ENCODE measurements at regions not wholly inside any gene's neighbourhood (a gene's known extent, or its start where the extent isn't known, plus 50 kb on each side); places are given as distances from the start of the nearest gene placed in this dataset.

DNA sequence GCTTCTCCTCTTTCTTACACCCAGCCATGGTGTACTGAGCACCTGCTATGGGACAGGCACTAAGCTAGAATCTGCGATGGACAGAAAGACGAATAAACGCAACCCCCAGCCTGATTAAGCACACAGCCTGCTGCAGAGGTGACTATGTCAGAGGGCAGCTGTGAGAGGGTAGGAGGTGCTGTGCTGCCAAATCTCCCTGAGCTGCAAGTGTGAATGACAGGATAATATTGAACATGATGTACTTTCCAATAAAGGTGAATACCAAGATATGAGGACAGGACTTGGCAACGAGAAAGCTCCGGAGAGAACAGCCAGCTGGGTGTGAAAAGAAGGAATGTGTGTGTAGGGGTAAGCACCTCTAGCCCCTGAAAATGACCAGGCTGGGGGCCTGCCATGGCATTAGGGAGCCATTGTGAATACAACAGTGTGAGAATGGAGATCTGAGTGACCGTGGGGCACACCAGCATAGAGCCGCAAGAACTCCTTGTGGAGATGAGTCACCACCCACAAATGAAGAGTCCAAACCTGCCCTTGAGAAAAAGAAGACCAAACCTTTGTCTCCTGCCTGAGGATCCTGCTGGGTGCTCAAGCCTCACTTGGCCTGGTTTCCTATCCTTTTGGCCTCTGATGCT, 83.0 kb upstream of the ATF3 start:
- no peak for DNase-seq

DNA sequence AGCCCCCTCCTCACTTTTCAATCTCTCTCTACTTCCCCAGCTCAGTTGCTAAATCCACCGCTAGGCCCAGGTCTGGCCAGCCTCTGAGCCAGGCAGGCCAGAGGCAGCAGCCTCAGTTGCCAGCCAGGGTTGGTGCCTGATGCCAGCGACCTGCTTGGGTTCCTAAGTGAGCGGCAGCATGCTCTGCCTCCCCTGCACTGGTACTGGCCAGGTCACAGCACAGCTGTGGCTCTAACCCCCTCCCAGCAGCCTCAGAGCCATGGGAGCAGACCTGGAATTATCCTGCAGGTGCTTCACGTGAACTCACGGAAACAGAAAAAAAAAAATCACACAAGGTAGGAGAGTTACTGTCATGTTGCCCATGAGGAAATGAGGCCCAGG, 82.5 kb upstream of the ATF3 start:
- no peak for DNase-seq

DNA sequence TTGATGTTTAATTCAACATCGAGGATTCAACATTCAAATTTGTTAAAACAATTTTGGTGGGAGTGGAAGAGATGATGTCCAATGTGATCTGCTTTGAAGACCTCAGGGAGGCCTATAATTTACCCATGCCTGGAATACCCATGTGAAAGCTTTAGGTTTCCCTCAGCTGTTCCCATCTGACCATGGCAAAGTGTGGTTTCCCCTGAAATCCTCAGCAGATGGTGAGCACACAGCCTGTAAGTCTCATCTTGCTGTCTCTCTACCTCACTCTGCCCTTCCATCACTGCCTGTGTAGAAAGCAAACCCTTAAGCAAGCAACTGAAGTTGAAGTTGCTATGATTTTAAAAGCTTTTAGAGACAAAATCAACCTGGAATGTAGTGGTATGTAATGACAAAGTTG, 80.1 kb upstream of the ATF3 start:
- no peak for DNase-seq

DNA sequence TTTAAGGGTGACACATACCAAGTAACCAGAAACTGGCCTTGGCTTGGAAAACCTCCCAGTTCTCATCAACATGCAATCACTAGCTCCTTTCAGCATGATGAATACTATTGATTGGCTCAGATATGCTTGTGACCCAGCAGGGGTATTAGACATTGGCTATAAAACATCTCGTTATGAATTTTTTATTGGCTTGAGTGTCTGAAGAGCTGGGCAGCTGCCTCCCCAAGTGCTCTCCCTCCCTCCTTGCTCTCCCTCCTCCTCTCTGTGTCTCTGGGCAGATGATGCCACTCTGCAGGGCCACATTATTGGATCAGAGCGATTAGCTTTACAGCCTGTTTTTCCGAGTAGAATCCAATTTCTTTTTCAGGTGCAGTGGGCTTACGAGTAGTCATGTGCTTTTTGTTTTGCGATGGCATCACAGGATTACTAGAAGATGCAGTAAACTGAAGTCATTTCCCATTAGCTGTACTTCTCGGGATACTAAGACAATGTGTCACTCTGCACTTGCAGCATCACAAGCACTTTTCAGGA, 79.3 kb upstream of the ATF3 start:
- peak in 9 of 56 donors; percentile 8 to 47 (median 20) for DNase-seq

DNA sequence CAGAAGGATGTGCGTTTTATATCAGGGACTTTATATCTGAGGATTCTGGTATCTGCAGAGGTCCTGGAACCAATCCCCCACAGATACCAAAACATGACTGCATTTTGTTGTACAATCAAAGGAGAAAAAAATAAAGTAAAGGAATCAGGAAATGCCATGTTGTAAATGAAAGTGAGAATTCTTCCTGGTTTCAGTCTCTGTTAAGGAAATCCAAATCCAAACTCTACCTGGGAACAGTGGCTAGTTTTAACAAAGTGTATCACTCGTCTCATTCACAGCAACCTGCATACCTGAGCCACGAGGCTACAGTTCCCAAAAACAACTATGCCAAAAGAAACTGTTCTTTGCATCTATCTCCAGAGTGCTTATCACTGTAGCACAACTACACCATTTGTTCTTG, 77.3 kb upstream of the ATF3 start:
- DNase-seq = no peak

DNA sequence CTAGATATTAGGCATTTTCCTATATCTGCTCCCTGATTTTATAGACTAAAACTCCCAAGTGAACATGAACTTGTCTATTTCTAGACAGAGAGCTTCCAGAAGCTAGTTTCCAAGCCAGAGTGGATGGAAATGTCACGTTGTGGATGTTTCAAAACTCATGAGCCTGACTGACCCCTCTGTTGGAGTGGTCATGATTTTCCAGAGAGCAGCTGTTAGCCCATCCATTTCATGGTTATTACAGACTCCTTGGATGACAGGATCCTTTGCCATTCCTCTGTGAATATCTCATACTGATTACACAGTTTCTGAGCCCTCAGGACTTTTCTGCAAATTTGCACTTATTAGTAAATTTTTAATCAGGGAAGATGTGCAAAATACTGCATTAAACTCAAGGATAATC, 76.8 kb upstream of the ATF3 start:
- DNase-seq = no peak

DNA sequence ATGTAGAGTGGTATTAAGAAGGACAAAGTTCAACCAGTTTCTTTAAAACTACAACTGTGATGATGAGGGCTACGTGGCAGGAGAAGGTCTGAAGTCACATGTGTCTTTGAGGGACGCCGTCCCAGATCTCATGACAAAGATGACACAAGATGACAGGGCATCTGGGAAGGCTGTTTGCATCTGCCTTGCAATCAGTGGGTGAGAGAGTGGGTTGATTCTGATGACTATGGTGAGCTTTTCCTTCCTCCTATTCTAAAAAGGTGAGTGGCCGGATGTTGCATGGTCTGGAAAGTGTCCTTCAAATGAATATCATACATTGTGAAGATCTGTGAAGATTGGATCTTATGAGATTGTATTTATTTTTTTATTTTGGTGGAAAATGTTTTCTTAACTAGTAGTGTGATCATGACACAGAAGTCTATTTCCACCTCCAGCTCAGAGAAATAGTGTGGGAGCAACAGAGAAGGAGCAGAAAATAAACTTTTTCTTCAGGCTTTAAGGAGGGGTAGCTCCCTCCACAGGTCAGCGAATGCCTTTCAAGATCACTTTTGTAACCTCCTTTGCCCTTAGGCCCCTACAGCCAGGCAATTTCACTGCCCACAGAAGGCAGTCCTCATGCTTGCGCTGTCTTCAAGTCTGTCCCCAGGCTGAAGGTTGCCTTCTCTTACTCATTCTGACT, 76.0 kb upstream of the ATF3 start:
- DNase-seq = no peak

DNA sequence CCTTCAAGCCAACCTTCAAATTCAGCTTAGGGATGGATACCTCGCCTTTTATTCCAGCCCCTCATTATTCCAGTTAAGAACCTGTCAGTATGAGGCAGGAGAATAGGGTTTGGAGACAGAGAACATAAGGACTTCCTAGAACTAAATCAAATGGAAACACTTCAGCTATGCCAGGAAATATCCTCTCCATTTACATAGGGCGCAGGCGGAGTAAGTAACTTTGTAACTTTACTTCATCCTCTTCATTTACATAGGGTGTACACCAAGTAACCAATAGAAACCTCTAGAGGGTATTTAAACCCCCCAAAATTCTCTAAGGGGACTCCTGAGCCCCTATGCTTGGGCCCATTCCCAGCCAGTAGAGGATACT, 75.4 kb upstream of the ATF3 start:
- no peak for DNase-seq

DNA sequence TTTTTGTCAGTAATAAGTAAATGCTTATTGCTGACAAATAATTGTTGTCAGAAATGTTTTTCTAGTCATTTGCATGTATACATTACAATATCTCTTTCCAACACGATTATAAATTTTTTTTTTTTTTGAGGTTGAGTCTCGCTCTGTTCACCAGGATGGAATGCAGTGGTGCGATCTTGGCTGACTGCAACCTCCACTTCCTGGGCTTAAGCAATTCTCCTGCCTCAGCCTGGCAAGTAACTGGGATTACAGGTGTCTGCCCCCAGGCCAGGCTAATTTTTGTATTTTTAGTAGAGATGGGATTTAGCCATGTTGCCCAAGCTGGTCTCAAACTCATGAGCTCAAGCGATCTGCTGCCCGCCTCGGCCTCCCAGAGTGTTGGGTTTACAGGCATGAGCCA, 72.0 kb upstream of the ATF3 start:
- DNase-seq = no peak

DNA sequence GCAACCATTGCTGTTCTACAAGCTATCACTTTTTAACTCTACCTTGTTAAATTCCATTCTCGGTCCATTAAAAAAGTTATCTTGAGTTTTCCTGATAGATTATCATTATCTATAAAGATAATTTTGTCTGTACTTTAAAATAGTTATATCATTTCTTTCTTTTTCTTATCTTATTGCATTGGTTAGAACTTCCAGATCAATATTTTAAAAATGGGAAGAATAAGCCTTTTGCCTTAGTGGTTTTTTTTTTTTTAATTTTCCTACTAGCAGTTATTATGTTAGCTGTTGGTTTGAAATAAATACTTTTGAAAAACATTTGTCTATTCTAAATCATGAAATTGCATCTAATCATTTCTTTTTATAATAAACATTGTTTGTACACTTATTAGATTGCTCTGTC, 71.0 kb upstream of the ATF3 start:
- DNase-seq = no peak

DNA sequence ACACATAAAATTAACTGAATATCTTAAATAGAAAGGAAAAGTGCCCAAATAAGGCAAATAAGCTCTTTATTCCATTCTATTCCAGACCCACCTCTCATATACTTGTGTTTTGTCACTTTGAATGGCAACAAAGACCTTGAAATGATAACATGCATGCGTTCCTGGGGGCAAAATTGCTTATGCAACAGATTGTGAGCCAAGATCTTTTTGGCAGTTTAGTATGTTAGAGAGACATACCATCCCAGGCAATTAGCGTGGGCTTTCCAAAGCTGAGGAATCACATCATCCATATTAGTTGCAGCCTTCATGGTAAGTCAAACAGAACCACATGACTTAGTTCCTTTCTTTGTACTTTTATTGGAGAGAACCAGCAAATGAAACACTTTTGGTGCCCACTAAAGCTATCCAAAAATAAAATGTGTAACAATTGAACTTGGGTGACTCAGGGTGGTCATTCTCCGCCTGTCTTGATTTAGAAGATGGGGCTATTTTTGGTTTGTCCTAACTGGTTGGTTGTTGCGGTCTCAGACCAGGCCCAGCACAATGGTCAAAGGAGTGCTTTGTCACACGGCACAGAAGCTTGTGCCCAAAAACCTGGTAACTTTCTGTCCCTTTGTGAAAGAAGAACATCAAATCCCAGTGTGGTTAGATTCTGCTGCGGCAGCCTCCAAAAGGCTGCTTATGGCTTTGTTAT, 68.7 kb upstream of the ATF3 start:
- DNase-seq = peak in 23 of 56 donors; percentile 3 to 55 (median 27)

DNA sequence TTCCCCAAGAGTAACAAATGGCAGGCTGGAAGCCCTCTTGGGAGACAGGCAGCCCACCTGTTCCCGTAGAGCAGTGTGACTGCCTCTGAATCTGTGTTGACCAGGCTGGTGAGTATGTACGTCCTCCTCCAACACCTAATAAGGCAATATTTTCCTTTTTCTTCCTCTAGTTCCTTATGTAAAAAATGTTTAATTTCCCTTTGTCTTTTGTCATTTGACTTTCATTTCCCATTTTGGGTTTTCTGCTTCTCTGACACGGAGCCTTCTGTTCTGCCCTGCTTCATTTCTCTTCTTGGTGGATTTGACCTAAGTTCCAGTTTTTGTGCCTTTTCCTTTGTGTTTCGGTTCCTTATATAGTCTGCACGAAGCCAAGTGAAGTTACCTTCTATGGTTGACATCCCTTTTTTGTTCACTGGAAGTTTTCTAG, 65.8 kb upstream of the ATF3 start:
- DNase-seq = no peak

DNA sequence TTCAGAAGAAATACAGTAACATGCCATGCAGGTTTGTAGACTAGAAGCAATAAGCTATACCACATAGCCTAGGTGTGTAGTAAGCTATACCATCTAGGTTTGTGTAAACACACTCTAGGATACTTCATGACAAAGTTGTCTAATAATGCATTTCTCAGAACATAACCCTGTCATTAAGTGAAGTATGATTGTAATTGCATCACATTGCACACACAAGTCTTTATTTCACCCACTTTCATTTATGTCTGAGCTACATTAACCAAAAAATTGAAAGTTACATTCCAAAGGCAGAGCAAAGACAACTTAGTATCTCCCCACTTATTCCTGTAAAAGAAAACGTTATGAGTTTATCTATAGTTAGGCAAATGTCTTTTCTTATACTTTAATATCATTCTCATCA, 64.5 kb upstream of the ATF3 start:
- no peak for DNase-seq

DNA sequence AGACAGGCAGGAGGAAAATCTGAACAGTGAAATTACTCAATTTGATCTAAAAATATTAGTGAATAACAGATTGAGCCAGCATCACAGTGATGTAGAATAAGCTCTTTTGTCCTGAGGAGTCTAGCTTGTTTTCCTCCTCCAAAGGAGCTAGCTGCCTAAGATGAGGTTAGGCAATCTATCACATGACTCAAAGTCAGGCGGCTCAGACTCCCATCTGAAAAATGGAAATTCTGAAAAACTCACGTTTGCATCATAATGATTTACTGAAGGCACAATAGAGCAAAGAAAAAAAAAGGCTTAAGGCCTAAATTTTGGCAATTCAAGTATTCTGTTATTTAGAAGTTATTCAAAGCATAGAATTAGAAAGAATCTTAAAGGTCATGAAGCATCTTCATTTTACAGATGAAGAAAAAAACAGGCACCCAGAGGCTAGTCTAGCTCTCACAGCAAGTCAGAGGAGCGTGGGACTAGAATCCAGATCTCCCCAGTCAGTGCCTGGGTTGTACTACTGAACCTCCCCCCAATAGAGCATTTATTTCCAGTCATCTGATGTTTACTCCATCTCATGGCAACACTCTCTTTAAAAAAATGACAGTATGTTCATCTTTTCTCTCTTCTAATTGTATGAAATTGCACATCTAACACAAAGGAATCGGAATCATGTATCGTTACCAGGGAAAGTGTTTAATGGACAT, 62.5 kb upstream of the ATF3 start:
- peak in 5 of 56 donors; percentile 19 to 48 (median 29) for DNase-seq

DNA sequence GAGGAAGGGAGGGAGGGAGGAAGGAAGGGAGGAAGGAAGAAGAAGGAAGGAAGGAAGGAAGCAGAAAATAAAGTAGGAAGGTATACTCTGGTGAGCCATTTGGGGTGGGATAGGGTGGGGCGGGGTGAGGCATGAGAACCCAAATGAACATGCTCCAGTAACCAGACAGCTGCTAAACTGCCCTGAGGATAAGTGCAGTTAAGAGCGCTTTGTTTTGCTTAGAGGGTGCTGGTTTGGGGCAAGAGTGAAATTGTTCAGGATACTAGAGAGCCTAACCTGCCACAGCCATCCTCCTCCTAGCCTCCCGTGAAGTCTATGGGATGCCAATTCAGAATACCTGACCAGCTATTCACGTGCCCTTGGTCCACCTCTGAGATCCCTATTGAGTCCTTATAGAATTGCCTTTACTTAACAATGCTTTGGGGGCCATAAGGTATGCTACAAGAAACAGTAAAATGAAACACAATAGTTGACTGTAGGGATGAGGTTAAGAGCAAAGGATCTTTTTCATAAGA, 59.0 kb upstream of the ATF3 start:
- no peak for DNase-seq

DNA sequence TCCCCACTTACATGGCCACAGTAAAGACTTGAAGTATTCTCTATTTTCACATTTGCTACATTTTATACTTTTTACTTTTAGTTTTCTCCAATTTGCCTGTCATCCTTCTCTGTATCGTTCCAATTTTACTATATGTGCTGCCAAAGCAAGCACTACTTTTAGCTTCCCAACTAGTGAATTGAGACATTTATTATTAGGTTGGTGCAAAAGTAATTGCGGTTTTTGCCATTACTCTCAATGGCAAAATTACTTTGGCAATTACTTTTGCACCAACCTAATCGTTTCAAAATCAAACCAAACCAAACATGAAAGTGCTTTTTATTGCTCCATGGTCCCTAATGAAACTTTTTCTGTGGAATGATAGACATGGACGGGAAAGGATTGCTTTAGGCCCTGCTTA, 56.6 kb upstream of the ATF3 start:
- DNase-seq = no peak

DNA sequence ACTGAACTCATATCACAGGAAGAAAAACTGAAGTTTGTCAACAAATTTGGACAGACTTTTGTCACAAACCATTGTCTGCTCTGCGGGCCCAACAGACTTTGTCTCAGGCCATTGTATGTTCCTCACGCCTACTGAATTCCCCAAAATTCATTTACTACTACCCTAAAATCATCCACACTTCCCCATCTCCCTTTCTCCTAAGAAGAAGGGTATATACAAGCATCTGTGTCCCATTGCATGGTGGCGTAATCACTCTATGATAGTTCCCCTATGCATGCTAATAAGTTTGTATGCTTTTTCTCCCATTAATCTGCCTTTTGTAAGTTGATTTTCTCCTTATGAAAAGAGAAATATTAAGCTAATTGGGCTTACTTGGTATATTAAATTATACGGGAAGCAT, 54.9 kb upstream of the ATF3 start:
- DNase-seq = no peak

DNA sequence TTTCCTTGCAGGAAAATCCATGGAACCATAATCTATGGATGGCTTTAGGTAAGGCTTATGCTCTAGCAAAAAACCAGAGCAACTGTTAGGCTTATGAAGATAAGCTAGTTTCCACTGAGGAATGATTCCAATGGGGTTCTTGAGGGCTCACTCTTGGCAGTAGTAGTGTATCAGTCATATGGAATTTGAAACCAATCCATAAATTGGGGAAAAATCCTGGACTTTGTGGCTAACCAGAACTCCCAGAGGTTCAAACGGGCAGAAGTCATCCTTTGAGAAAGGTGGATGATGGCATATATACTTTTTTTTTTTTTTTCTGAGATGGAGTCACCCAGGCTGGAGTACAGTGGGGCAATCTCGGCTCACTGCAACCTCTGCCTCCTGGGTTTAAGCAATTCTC, 54.2 kb upstream of the ATF3 start:
- DNase-seq = no peak

DNA sequence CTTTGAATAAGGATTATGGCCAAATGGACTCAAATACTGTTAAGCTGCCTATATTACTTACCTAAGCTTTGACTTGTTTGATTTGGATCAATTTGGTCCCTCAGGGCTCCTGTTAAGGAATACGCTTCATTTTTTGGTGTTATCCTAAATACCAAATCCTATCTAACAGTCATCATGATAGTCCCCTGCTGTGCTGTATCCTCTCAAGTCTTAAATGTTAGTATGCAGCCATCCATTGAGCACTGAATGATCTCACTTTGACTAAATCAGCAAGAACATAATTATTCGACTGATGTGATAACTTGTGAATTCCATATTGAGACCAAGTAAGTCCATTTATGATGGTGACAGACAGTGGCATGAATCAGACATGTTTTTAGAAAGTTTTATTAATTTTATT, 53.1 kb upstream of the ATF3 start:
- no peak for DNase-seq

DNA sequence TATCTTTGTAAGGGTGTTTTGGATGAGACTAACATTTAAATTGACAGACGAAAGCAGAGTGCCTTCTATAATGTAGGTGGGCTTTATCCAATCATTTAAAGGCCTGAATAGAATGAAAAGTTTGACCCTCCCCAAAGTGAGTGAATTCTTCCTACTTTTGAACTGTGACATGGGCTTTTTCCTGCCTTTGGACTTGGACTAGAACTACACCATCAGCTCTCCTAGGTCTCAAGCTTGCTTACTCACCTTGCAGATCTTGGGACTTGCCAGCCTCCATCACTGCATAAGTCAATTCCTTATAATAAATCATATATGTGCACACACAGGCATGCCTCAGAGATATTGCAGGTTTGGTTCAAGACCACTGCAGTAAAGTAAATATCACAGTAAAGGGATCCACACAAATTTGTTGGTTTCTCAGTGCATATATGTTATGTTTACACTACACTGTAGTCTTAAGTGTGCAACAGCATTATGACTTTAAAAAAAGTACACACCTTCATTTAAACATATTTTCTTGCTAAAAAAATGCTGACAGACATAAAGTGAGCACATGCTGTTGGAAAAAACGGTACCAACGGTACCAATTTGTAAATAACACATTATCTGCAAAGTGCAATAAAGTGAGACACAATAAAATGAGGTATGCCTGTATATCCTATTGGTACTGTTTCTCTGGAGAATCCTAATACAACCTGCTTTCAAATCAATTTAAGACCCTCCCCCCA, 51.6 kb upstream of the ATF3 start:
- DNase-seq = no peak

Measured in nucleus accumbens (tissue), 56 donors.